Esophagus muscularis mucosa (tissue), 4 donors: ENCODE measurements at regions not wholly inside any gene's neighbourhood (a gene's known extent, or its start where the extent isn't known, plus 50 kb on each side); places are given as distances from the start of the nearest gene placed in this dataset.

Experiments used
- DNase-seq: peaks from one replicate; pipeline ENCODE4 v3.0.0-alpha.2; 2017; ENCODE audit errors: extremely low spot score
- H3K27ac ChIP-seq, 4 donors: fragments of 200-600 bp; sonication (generic); replicated peaks in 1 of 4; 1 replicate in 3 of 4; 2 replicates in 1 of 4; pipeline ENCODE4 v1.5.1; 2016 to 2019; ENCODE audit warnings: mild to moderate bottlenecking in 1 of 4
- H3K27me3 ChIP-seq, 4 donors: fragments of 200-600 bp; sonication (generic); one replicate each; pipeline versions ENCODE4 v1.5.1 to v1.6.0; 2016 to 2019
- H3K36me3 ChIP-seq, 4 donors: fragments of 200-600 bp; sonication (generic); one replicate each; pipeline ENCODE4 v1.5.1; 2016 to 2019
- H3K4me1 ChIP-seq, 4 donors: fragments of 200-600 bp; sonication (generic); one replicate each; pipeline ENCODE4 v1.5.1; 2016 to 2019
- H3K4me3 ChIP-seq, 4 donors: fragments of 200-600 bp; sonication (generic); 1 replicate in 2 of 4; 2 replicates in 2 of 4; pipeline ENCODE4 v1.5.1; 2016 to 2019; ENCODE audit warnings: mild to moderate bottlenecking in 4 of 4, moderate library complexity in 1 of 4
- H3K9me3 ChIP-seq, 4 donors: fragments of 200-600 bp; sonication (generic); 1 replicate in 3 of 4; 2 replicates in 1 of 4; pipeline ENCODE4 v1.5.1; 2016 to 2019
- EP300 ChIP-seq: sonication (generic); formaldehyde crosslinking; IDR thresholded peaks from one replicate; pipeline ENCODE4 v1.6.1; 2017; ENCODE audit warnings: antibody characterized with exemption
- POLR2A ChIP-seq: fragments of 450-650 bp; IDR thresholded peaks from one replicate; pipeline ENCODE4 v1.6.1; 2017; ENCODE audit warnings: antibody characterized with exemption, moderate library complexity, mild to moderate bottlenecking, low read depth
- POLR2AphosphoS5 ChIP-seq, 2 donors: sonication (generic); formaldehyde crosslinking; IDR thresholded peaks; one replicate each; pipeline ENCODE4 v1.6.1; 2017; ENCODE audit warnings: antibody characterized with exemption in 2 of 2
- WGBS: methylation state at CpG from one replicate; pipeline ENCODE4 v1.1.5; 2018; 5-methylcytosine and 5-hydroxymethylcytosine counted together
- intact Hi-C: fragments of 100-400 bp; cut with DNase I; formaldehyde crosslinking; loops from one replicate; pipeline ENCODE4 v1.15.1; 2023
- TF ChIP-seq, protein P1 (sequence below), 3 experiments: fragments of 200-600 bp in 2 of 3; fragments of 450-650 bp in 1 of 3; sonication (generic) in 2 of 3; IDR thresholded peaks; one replicate each; pipeline ENCODE4 v1.5.1; 2017 to 2019; ENCODE audit warnings: antibody characterized with exemption in 3 of 3, mild to moderate bottlenecking in 2 of 3, moderate library complexity in 1 of 3

- Histone ChIP-seq H3K4me1 (no peaks in the 10 kb centered on the region), H3K4me3 (no peak overlapping the region), H3K27ac (no peak overlapping the region), H3K9me3 (no peaks in the 10 kb centered on the region), H3K36me3 (no peaks in the 10 kb centered on the region), H3K27me3 (no peaks in the 10 kb centered on the region)
- intact Hi-C loops, result no loop called here
- no peak for TF ChIP-seq POLR2AphosphoS5 (IDR thresholded peaks at IDR 0.05)
- TF ChIP-seq POLR2A, result no peak
- DNase-seq, result no peak
- WGBS, result 86% methylated on average over 3 of the region's 3 CpGs
Observed at GRCh38 chr5:92364986-92365550, 982.0 kb upstream of the ARRDC3 start.

DNA sequence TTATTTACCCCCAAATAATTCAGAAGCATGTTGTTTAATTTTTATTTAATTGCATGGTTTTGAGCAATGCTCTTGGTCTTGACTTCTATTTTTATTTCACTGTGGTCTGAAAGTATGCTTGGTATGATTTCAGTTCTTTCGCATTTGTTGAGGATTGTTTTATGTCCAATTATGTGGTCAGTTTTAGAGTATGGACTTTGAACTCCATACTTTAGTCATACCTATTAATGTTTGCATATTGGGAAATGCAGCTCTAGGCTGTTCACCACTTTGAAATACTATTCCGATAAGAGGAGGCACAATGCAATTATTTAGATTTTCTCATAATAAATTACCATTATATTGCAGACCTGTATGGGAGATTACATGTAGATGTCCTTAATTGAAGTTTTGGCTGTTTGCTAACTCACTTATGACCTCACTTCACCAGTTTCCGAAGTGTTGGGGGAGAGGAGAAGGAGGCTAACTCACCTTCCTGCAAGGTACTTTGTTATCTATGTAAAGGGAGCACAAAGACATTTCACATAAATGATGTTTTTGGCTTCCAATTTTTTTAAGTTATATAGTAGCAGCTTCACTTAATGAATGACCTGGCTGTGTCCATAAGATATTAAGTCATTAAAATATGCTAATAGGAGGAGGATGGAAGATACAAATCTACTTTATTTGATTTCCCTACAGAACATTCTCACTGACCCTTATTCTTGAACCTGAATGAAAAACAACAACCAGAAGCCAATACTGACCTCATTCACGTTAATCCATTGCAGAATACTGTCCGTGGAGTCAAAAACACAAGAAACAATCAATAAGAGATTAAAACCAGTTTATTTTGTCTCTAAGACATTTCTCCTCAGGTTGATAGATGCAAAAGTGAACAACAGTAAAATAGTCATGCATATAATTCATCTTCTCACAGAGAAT lies 970.3 kb upstream of the ARRDC3 start:
- Histone ChIP-seq H3K9me3 (peaks cover 0 to 11% (median 0%) of the 10 kb centered on the region in 4 donors), H3K4me1 (no peaks in the 10 kb centered on the region), H3K27me3 (no peaks in the 10 kb centered on the region), H3K27ac (no peak overlapping the region), H3K4me3 (no peak overlapping the region), H3K36me3 (no peaks in the 10 kb centered on the region)
- WGBS, result 84% methylated on average over 5 of the region's 5 CpGs
- TF ChIP-seq EP300 (no peak), POLR2A (no peak)
- TF ChIP-seq, protein P1, sequence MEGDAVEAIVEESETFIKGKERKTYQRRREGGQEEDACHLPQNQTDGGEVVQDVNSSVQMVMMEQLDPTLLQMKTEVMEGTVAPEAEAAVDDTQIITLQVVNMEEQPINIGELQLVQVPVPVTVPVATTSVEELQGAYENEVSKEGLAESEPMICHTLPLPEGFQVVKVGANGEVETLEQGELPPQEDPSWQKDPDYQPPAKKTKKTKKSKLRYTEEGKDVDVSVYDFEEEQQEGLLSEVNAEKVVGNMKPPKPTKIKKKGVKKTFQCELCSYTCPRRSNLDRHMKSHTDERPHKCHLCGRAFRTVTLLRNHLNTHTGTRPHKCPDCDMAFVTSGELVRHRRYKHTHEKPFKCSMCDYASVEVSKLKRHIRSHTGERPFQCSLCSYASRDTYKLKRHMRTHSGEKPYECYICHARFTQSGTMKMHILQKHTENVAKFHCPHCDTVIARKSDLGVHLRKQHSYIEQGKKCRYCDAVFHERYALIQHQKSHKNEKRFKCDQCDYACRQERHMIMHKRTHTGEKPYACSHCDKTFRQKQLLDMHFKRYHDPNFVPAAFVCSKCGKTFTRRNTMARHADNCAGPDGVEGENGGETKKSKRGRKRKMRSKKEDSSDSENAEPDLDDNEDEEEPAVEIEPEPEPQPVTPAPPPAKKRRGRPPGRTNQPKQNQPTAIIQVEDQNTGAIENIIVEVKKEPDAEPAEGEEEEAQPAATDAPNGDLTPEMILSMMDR (IDR thresholded peaks at IDR 0.05), result no peak
- intact Hi-C loops, result no loop called here
- DNase-seq, result no peak

DNA sequence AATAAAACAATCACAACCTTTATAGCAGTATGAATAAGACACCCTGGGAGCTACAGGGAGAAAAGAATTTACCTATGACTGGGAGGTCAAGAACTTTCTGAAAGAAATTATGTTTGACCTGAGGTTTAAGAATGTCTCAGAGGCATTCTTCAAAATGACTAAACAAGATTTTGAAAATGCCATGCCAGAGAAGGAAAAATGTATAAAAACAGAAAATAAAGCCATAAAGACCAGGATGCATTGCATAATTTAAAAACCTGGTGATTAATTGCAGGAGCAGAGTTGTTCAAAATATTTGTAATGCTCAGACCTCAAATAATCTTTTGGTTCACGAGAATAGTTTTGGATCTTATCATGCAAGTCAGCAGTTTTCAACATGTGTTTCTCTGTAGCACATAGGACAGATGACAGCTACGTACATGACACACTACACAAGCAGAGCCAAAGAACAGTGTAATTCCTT lies 954.7 kb upstream of the ARRDC3 start:
- TF ChIP-seq POLR2A, result no peak
- no peak for TF ChIP-seq EP300
- no peak for TF ChIP-seq POLR2AphosphoS5 (IDR thresholded peaks at IDR 0.05)
- TF ChIP-seq, protein P1 (IDR thresholded peaks at IDR 0.05), result no peak
- 44% methylated on average over 2 of the region's 2 CpGs for WGBS
- no peaks in the 10 kb centered on the region for H3K36me3 ChIP-seq
- H3K27me3 ChIP-seq, result no peaks in the 10 kb centered on the region
- H3K27ac ChIP-seq, result no peak overlapping the region
- no peaks in the 10 kb centered on the region for H3K9me3 ChIP-seq
- intact Hi-C loops, result no loop called here
- no peak overlapping the region for H3K4me3 ChIP-seq
- DNase-seq, result no peak
- H3K4me1 ChIP-seq, result no peaks in the 10 kb centered on the region

DNA sequence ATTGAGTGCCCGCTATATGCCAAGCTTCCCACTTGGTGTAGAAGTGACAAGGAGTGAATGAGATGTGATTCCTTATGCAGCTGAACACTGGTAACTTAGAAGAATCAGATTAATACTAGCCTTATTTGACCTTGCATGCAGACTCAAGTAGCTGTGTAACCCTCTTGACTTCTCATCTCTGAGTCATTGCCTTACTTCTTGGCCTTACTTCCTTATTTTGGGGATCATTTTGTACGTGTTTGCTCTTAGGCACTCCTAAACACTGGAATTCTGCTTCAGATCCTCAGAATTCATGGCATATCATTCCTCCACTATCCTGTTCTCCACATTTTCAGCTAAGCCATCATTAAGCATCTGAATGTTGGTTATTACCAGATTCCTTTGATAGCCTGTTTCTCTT lies 948.9 kb upstream of the ARRDC3 start:
- intact Hi-C loops, result no loop called here
- Histone ChIP-seq H3K27me3 (no peaks in the 10 kb centered on the region), H3K4me1 (no peaks in the 10 kb centered on the region), H3K4me3 (no peak overlapping the region), H3K9me3 (no peaks in the 10 kb centered on the region), H3K36me3 (no peaks in the 10 kb centered on the region), H3K27ac (no peak overlapping the region)
- TF ChIP-seq EP300, result no peak
- no peak for TF ChIP-seq POLR2A
- no peak for TF ChIP-seq POLR2AphosphoS5 (IDR thresholded peaks at IDR 0.05)
- TF ChIP-seq, protein P1 (IDR thresholded peaks at IDR 0.05), result no peak
- 78% methylated on average over 2 of the region's 2 CpGs for WGBS
- DNase-seq, result no peak

GRCh38 chr5:92330365-92330764 lies 947.2 kb upstream of the ARRDC3 start:
- TF ChIP-seq EP300 (no peak), POLR2AphosphoS5 (IDR thresholded peaks at IDR 0.05) (no peak), POLR2A (no peak)
- TF ChIP-seq, protein P1 (IDR thresholded peaks at IDR 0.05), result no peak
- no peak for DNase-seq
- no peaks in the 10 kb centered on the region for H3K9me3 ChIP-seq
- no peak overlapping the region for H3K4me3 ChIP-seq
- no peaks in the 10 kb centered on the region for H3K27me3 ChIP-seq
- intact Hi-C loops, result no loop called here
- no peak overlapping the region for H3K27ac ChIP-seq
- H3K36me3 ChIP-seq, result no peaks in the 10 kb centered on the region
- no peaks in the 10 kb centered on the region for H3K4me1 ChIP-seq
